Gastroesophageal sphincter (tissue), 3 donors: ENCODE measurements at regions not wholly inside any gene's neighbourhood (a gene's known extent, or its start where the extent isn't known, plus 50 kb on each side); places are given as distances from the start of the nearest gene placed in this dataset.

Experiments used
- POLR2A ChIP-seq, 2 donors: fragments of 450-650 bp; IDR thresholded peaks; one replicate each; pipeline ENCODE4 v1.6.1; 2017; ENCODE audit warnings: antibody characterized with exemption in 2 of 2, mild to moderate bottlenecking in 2 of 2, moderate library complexity in 1 of 2
- TF ChIP-seq, protein P1 (sequence below), 4 experiments: fragments of 200-600 bp in 2 of 4; fragments of 450-650 bp in 2 of 4; sonication (generic) in 1 of 4; IDR thresholded peaks; one replicate each; pipeline ENCODE4 v1.5.1; 2017 to 2019; ENCODE audit warnings: antibody characterized with exemption in 4 of 4, mild to moderate bottlenecking in 2 of 4, moderate library complexity in 2 of 4

DNA sequence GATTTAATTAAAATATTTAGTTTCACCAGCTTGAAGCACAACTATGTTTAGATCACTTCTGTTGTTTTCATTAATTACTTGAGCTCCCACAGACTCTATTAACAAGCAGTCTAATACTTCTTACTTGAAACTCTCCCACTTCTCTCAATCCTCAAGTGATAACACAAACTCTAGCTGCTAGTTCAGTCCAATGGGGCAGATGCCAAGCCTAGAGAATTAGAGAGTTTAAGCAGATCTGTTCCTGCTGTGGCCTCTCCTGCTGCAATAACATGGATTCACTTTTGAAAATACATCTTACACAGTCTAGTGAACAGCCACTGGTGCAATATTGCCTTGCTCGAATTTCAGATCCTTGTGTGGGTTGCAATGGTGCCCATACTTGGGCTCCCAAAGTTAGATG lies 566.4 kb upstream of the SGO1 start:
- no peak for TF ChIP-seq POLR2A (IDR thresholded peaks at IDR 0.05)
- TF ChIP-seq, protein P1, sequence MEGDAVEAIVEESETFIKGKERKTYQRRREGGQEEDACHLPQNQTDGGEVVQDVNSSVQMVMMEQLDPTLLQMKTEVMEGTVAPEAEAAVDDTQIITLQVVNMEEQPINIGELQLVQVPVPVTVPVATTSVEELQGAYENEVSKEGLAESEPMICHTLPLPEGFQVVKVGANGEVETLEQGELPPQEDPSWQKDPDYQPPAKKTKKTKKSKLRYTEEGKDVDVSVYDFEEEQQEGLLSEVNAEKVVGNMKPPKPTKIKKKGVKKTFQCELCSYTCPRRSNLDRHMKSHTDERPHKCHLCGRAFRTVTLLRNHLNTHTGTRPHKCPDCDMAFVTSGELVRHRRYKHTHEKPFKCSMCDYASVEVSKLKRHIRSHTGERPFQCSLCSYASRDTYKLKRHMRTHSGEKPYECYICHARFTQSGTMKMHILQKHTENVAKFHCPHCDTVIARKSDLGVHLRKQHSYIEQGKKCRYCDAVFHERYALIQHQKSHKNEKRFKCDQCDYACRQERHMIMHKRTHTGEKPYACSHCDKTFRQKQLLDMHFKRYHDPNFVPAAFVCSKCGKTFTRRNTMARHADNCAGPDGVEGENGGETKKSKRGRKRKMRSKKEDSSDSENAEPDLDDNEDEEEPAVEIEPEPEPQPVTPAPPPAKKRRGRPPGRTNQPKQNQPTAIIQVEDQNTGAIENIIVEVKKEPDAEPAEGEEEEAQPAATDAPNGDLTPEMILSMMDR (IDR thresholded peaks at IDR 0.05), result no peak
